HG02763 (cell line): ENCODE measurements at regions not wholly inside any gene's neighbourhood (a gene's known extent, or its start where the extent isn't known, plus 50 kb on each side); places are given as distances from the start of the nearest gene placed in this dataset.

Experiments
- ATAC-seq: cut with Tn5 transposase; IDR thresholded peaks from one replicate; pipeline ENCODE4 v1.9.1; 2021; ENCODE audit warnings: mild to moderate bottlenecking, moderate library complexity; ENCODE audit not compliant: unreplicated experiment

DNA sequence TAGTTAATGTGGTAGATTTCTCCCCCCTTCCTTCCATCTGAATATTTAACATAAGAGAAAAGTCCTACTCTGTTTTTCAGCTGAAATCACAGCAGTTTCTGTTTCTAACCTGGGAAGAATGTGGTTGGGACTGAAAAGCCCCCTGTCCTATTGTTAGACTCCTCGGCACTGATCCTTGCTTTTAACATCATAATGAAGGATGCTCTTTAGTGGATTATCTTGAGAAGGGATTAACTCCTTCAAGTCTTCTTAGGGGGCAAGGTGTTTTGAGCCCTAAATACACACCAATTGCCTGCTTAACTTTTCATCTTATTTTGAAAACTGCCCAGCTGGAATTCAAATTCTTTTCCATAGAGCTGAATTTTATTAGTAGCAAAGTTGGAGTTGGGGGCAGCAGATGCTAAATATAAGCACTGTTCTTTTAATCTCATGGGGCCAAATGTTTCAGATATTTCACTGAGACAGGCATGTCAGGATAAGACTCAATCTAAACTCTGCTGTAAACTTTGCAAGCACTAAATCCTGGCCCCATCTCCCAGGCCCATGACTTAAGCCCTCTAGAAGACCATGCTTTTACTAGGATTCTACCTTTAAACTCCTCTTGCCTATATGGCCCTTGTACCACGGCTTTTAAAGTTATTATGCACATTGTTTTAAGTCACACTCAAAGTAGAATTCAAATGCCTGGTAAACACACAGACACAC, 243.2 kb upstream of the NR2F2 start:
- ATAC-seq, result no peak

DNA sequence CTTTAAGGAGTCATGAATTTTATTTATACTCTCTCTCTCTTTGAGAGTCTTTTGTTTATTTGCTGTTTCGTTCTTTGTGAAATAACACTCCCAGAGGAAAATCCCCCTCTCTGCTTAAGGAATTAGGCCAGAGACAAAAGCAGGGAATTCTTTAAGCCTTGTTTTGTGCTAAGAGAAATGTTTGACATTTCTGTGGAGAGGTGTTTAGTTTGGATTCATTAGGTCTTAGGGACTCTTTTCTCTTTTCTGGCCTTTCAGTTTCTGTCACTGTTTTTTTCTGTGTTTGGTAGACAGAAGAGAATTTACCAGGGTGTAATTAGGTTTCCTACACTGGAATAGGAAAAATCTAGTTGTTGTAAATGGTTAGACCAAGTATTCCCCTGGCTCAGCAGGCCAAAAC, 241.8 kb upstream of the NR2F2 start:
- no peak for ATAC-seq

DNA sequence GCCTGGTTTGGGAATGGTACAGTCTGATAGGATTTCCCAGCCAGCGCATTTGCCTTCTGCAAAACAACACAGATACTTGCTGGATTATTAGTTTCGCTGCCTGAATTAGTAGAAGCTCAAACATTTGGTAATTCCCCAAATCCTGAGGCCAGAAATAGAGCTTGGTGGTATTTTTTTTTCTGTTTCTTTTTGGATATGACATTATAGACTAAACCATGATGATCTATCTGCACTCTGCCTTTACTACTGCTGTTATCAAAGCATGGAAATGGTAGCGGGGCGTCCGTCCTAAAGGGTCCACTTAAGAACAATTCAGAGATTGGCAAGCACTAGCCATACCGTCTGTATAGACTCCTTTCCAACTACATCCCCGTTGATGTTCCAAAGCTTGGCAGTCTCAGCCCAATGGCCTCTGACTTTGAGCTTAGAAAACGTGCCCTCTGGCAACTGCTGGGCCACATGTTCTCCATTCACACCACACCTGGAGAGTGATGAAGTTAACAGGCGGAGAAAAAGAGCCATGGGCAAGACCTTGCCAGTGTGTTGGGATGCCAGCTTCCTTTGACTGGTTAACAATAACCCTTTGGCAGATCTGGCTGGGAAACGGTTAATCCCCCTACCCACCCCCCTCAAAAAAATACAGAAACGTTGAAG, 241.0 kb upstream of the NR2F2 start:
- ATAC-seq, result no peak

DNA sequence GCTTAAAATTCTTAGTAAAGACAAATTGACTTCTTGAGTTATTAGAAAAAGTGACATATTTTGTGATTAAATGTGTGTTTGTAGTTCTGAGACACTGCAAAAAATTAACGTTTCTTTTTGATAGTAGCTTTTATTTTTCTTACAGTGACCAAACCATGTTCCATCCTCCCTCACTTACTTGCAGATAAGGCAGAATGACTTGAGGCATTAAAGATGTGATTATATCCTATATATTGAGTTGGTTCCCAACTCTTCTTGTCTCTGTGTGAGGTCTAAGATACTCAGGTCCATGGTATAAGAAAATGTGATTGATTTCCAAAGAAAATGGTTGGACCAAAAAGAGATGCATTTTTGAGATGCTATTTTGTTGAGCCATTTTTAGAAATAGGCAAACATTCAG, 238.3 kb upstream of the NR2F2 start:
- ATAC-seq, result no peak

DNA sequence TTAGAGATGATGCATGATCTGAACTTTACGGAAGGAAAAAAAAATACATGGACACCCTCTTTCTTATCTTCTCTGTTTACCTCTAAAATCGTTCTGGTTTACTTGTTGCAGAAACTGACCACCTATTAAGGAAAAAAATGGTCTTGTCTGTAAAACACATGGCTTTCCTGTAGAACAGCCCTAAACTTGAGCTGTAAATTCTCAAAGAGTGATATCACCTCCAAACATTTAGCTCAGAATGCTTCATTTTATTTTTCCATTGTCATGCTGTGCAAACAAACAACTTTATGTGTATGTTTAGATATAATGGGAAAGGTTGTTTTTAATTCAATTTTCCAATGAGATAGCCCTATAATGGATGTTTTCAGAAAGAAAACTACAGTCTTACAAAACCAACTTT, 237.4 kb upstream of the NR2F2 start:
- no peak for ATAC-seq

DNA sequence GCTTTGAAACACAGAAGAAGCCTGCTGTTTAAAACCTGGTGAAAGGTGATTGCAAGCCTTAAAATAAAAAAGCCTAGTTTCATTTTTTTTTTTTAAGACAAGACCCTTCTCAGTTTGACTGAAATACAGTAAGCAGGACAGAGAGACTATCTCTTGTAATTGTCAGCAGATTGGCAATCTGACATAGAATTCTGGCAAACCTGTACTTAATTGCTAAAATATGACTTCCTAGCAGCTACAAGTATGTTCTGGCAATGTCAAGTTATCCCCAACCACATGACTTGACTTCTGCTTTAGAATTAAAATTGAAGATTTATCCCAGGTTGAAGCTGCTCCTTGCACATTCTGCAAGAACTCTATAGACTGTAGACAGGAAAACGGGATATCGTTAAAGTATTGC, 232.8 kb upstream of the NR2F2 start:
- ATAC-seq, result no peak

DNA sequence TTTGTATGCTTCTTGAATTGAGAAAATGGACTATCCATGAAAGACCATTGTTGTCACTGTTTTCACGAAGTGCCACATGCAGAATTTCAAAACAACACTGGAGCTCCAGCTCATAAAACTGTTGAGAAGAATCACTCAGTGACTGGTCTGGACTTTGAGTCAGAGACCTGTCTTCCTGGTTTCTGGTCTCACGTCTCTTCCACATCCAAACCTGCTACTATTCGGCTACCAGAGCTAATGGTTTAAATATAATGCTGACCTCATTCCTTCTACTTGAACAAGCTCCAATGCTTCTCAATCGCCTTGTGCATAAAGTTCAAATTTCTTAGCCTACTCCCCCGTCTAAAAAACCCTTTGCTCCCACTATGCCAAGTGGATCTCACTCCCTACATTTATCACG, 227.9 kb upstream of the NR2F2 start:
- no peak for ATAC-seq

DNA sequence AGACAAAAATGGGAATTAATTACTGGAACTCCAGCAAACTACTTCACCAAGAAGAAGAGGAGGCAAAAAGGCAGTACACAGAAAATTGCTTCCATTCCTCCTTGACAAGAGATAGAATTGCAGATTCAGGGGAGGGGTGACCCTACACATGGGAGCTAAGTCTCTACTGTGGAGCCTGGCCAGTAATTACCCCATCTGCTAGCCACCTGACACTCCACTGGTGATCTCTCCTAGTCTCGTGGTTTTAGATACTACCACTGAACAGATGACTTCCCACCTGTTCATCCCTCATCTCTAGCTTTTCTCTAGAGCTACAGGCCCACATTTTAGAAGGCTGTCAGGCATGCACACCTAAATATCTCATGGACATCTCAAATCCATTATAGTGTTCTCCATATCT, 224.3 kb upstream of the NR2F2 start:
- ATAC-seq, result no peak

DNA sequence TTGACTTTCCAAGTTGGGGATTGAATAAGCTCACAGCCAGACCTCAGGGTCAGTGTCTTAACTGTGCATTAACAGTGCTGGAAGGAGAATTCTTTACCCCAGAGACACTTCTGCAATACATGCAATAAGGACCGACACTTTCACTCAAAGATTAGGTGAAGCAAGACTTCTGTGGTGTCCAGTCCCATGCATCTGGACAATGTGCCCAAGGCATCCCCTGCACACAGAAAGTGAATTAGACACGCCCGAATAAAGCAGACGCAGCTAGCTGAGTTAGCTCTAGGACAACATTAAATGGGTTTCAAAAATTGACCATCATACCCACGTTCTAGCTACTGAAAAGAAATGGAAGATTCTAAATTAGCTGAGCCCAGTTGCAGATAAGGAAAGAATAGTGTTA, 223.9 kb upstream of the NR2F2 start:
- no peak for ATAC-seq

DNA sequence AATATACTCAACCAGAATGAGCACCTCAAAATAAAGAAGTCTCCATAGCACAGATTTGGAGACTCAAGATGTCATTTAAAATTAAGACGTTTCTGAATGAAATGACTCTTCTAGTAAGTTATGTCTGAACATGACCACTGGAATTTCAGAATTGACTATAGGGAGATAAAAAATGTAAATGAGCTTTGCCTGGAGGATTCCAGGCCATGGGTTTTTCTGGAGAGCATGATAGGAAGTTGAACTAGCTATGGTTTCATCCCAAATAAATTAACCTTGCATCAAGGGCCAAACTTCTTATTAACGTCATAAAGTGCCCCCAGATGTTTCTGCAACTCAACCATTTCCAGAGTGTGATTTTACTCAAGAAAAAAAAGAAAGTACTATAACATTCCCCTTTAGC, 222.6 kb upstream of the NR2F2 start:
- ATAC-seq, result no peak

DNA sequence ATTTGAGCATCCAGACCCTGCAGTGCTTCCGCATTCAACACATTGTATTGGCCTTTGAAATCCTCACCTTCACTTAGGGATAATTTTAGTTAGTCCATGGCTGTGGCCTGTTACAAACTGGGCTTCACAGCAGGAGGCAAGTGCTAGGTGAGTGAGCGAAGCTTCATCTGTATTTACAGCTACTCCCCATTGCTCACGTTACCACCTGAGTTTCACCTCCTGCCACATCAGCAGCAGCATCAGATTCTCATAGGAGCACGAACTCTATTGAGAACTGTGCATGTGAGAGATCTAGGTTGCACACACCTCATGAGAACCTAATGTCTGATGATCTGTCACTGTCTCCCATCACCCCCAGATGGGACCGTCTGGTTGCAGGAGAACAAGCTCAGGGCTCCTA, 222.1 kb upstream of the NR2F2 start:
- no peak for ATAC-seq

DNA sequence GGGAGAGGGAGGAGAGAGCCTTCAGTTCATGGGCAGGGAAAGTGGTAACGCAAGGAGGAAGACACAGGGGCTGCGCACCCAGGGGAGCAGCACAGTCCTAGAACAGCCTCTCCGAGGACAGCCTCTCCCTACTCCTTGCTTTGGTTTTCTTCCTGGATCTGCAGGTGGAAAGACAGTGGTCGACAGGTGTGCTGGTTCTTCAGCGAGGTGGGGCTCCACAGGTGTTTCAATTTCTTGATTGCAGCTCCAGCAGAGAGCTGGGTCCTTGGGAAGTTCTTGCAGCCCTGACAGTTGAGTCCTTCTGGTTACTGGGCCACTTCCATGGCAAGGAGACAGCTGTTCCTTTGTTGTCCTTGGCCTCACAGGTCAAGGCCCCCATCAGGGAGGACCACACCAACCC, 220.7 kb upstream of the NR2F2 start:
- ATAC-seq, result no peak

DNA sequence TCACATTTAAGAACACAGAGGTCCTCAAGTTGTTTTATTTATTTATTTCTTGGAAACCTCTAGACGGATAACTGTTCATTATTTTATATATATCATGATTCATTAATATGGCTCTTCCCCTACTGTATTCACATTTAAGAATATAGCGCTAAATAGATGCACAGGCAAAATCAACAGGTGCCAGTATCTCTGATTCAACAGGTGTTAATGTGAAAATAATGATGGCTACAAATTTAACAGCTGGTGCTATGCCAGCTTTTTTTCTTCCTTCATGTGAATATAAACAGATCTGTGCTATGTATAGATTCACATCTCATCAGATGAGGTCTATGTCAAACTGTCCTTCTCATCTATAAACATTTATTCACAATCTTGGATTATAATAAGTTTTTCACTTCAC, 218.5 kb upstream of the NR2F2 start:
- no peak for ATAC-seq

DNA sequence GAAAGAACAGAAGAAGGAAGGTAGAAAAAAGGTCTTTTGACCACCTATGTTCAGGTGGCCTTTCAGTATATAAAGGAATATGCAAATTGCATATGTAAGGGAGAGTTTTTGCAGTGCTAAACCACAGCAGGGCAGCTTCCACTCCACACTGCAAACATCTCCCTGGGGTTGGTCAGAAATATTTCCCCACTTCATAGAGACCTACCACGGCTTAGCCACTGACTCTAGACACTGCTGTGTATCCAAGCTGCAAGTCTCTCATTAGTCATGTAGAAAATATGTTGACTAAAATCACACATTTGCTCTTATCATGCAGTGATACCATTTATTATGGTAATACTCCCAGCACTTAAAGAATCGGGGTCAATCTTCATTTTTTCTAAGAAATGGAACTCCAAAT, 214.9 kb upstream of the NR2F2 start:
- no peak for ATAC-seq

DNA sequence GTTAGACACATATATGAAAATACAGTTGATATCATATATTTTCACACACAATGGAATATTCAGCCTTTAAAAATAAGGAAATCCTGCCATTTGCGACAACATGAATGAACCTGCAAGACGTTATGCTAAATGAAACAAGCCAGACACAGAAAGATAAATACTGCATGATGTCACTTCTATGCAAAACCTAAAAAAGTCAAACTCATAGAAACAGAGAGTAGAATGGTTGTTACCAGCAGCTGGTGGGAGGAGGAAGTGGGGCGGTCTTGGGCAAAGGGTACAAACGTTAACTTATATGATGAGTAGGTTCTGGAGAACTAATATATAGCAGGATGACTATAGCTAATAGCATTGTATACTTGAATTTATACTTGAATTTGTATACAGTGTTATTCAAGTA, 213.2 kb upstream of the NR2F2 start:
- no peak for ATAC-seq

DNA sequence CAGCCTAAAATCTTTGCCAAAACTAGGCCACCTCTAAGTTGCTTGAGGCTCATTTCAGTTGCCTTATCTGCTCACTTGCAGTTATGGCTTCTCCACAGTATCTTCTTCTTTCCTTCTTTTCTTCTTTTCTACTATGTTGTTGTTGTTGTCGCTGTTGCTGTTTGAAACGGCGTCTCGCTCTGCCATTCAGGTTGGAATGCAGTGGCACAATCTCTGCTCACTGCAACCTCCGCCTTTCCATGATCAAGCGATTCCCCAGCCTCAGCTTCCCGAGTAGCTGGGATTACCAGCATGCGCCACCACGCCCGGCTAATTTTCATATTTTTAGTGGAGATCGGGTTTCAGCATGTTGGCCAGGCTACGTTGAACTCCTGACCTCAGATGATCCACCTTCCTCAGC, 210.8 kb upstream of the NR2F2 start:
- no peak for ATAC-seq

DNA sequence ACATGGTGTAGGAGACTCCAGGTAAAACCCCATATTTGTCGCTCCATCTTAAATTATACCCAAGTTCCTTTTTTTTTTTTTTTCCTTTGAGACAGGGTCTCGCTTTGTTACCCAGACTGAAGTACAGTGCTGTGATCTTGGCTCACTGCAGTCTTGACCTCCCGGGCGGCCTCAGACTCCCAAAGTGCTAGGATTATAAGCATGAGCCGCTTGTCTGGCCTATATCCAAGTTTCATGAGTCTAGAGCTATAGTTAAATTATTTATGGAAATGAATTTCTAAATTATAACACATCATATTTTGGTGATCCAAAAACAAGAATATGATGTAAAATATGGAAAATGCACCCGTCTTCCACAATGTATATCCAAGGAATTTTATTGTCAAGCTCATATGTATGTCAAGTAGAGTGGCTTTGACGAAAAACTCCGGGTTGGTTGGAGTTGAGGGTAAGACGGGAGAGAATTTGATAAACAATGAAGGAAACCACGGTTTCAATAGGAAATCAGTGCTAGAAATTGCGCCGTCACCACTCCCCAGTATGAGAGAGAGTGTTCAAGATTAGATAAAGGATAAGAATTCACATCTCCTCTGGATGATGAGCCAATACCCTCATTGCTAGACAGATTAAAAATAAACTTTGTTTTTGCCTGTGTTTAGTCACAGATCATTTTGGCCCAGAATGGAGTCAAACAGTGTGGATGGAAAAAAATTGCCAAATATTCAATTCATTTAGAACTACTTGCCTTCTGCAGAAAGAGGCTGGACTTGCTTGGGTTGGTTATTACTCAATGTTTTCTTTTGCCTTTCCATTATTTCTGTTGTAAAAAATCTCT, 209.2 kb upstream of the NR2F2 start:
- ATAC-seq, result no peak

DNA sequence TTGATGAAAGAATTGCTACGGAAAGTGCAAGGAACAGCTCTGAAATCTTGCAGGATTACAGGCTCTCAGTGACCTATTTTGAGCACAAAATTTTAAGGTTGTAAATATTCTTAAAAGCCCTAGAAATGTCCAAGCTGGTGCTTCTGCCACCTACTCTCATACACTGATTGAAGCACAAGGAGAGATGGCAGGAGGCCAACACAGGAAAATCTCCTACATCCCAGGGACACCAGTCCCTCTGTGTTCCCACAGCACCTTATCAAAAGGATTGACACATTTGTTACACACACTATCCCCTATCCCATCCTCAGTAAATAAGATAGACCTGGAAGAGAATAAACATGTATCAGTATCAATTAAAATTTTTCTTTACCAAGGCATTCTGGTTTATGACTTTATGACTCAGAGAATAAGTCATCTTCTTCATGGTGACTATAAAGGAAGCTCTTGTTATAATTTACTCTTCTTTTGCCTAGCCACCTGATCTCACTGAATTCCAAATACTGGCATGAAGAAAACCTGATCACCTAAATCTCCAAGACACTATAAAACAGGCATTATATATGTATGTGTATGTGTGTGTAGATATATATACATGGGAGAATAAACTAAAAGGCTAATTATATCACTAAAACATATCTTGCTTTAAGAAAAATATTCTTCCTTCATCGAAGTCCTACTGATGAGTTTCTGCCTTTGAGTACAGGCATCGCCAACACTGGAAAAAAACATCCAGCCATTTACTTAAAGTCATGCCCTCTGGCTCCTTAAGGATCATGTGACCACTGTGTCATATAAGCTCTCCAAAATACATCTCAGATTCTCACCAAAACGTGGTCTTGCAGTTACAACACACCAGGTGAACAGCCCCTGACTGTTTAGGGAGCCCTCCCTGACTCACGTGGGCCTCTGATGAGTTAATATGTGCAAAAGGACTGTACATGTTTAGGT, 208.1 kb upstream of the NR2F2 start:
- ATAC-seq, result no peak

DNA sequence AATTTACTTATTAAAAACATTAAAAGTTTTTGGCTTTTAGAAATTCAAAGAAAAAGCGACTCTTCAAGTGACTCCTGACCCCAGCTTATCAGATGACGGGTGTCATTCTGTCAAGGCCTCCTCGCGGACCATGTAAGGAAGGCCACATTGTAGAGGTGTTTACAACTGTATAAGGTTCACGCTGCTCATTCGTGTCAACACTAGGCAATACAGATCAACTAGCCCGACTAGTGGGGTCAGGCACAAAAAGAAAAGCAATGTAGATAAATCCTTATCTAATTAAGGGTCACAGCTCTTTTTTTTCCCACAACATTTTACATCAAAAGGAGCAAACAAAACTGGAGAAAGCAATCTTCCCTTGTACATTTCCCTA, 207.5 kb upstream of the NR2F2 start:
- no peak for ATAC-seq

DNA sequence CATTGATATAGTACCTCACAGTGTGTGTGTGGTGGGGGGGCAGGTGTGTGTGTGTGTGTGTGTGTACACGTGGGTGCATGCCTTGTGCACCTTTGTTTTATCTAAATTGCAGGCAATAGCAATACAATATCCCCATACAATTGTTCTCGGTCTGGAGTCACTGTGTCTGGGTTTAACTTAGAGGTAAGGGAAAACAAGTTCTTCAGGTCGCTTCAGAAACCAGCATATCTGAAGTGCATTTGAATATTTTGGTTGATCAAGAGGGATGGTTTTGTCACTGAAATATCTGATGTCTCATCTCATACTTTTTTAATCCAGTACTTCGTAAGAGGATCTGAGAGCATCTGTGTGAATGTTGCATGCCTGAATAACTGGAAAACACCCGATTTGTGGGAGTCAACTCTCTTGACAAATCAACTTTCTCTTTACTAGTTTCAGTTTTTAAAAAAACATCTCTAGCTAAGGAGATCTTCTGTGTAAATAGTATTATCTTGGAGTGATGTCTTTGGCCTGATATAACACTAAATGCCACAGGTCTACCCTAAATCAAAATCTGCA, 206.8 kb upstream of the NR2F2 start:
- ATAC-seq, result no peak

DNA sequence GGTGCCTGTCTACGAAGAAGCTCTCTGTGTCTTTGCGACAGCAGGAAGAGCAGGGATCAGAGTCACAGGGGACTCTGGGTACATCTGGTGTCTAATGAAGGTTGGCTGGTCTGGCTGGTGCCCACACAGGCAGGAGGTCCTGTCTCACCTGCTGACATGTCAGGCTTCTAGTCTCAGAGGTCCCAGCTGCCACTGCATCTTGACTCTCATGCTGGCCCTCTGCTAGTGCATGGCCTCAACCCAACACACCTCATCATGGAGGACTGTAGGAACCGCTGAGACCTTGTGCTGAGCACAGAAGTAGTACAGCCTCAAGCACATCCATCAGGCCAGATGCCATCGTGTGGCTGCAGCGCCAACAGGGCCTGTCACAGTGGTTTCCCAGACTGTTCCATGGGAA, 206.1 kb upstream of the NR2F2 start:
- no peak for ATAC-seq
